IMR-90 (cell line): ENCODE measurements at regions not wholly inside any gene's neighbourhood (a gene's known extent, or its start where the extent isn't known, plus 50 kb on each side); places are given as distances from the start of the nearest gene placed in this dataset.

Experiments used
- ATAC-seq: fragments of 200-7000 bp; cut with Tn5 transposase; 2 replicates; pipeline ENCODE4 v1.9.1; 2020; ENCODE audit warnings: low read depth, mild to moderate bottlenecking, moderate library complexity
- BruUV-seq: library from RNA; stranded (reverse); fragments of 400-500 nt; replicated peaks from 2 replicates; lab custom pipeline; 2021; lab: Mats Ljungman, UMichigan
- CTCF ChIA-PET: fragments of 300-600 bp; formaldehyde crosslinking; extraction: SDS; loops from one replicate; lab custom pipeline; 2021; ENCODE audit warnings: antibody characterized with exemption; lab: Yijun Ruan, JAX
- POLR2A ChIA-PET: fragments of 300-600 bp; sonication (Branson Sonifier 250); formaldehyde crosslinking; loops from one replicate; lab custom pipeline; 2022; ENCODE audit warnings: antibody characterized with exemption; ENCODE audit not compliant: unreplicated experiment; lab: Charles Lee
- DNase-seq: peaks from one replicate; pipeline ENCODE4 v3.0.0; 2013
- H2AFZ ChIP-seq: replicated peaks from 2 replicates; pipeline ENCODE3; 2013; ENCODE audit warnings: low read length, mild to moderate bottlenecking; ENCODE audit not compliant: poor library complexity
- H2AK5ac ChIP-seq: 2 replicates; pipeline ENCODE4 v1.6.1; 2013; ENCODE audit warnings: low read depth, low read length, inconsistent platforms
- H2AK9ac ChIP-seq: replicated peaks from 2 replicates; pipeline ENCODE3; 2013; ENCODE audit warnings: mild to moderate bottlenecking, low read depth, low read length, moderate library complexity; ENCODE audit not compliant: poor library complexity
- H2BK120ac ChIP-seq: 2 replicates; pipeline ENCODE4 v1.6.1; 2013; ENCODE audit warnings: low read depth, low read length, inconsistent platforms
- H2BK15ac ChIP-seq: 3 replicates; pipeline ENCODE4 v1.6.1; 2013; ENCODE audit warnings: low read depth, low read length, inconsistent platforms
- H2BK20ac ChIP-seq: 2 replicates; pipeline ENCODE4 v1.6.1; 2013; ENCODE audit warnings: low read depth, mild to moderate bottlenecking, inconsistent platforms, low read length, moderate library complexity
- H2BK5ac ChIP-seq: 2 replicates; pipeline ENCODE4 v1.6.1; 2013; ENCODE audit warnings: mild to moderate bottlenecking, low read depth, low read length, inconsistent platforms; ENCODE audit not compliant: poor library complexity, severe bottlenecking
- H3K14ac ChIP-seq: replicated peaks from 2 replicates; pipeline ENCODE4 v1.6.1; 2013; ENCODE audit warnings: low read depth, low read length, inconsistent platforms
- H3K18ac ChIP-seq: 2 replicates; pipeline ENCODE4 v1.6.1; 2013; ENCODE audit warnings: low read depth, low read length, control low read depth
- H3K23ac ChIP-seq: 2 replicates; pipeline ENCODE4 v1.6.1; 2013; ENCODE audit warnings: low read depth, low read length, inconsistent platforms
- H3K27ac ChIP-seq: 2 replicates; pipeline ENCODE4 v1.5.1; 2013; ENCODE audit warnings: mild to moderate bottlenecking, control low read depth, low read length; ENCODE audit not compliant: insufficient read depth
- H3K27me3 ChIP-seq: 2 replicates; pipeline ENCODE4 v1.6.1; 2013; ENCODE audit warnings: low read length; ENCODE audit not compliant: control insufficient read depth, insufficient read depth
- H3K36me3 ChIP-seq: 2 replicates; pipeline ENCODE4 v1.6.1; 2013; ENCODE audit warnings: low read length, mixed read lengths; ENCODE audit not compliant: control insufficient read depth, insufficient read depth
- H3K4ac ChIP-seq: 2 replicates; pipeline ENCODE4 v1.6.1; 2013; ENCODE audit warnings: low read depth, low read length, inconsistent platforms
- H3K4me1 ChIP-seq: 2 replicates; pipeline ENCODE4 v1.6.1; 2013; ENCODE audit warnings: low read length, mixed read lengths; ENCODE audit not compliant: control insufficient read depth, insufficient read depth
- H3K4me2 ChIP-seq: 2 replicates; pipeline ENCODE4 v1.6.1; 2013; ENCODE audit warnings: low read depth, mild to moderate bottlenecking, control low read depth, low read length, moderate library complexity
- H3K4me3 ChIP-seq: 2 replicates; pipeline ENCODE4 v1.5.1; 2013; ENCODE audit warnings: low read depth, mild to moderate bottlenecking, control low read depth, low read length, moderate library complexity; ENCODE audit not compliant: insufficient read depth
- H3K56ac ChIP-seq: 2 replicates; pipeline ENCODE4 v1.6.1; 2013; ENCODE audit warnings: low read length, inconsistent platforms; ENCODE audit not compliant: insufficient read depth; ENCODE audit errors: extremely low read depth
- H3K79me1 ChIP-seq, 2 experiments: 2 replicates each; pipeline ENCODE4 v1.6.1; 2013; ENCODE audit warnings: low read length in 2 of 2, inconsistent platforms in 1 of 2, low read depth in 1 of 2
- H3K9ac ChIP-seq: 2 replicates; pipeline ENCODE4 v1.6.1; 2013; ENCODE audit warnings: low read depth, low read length, control low read depth
- H3K9me1 ChIP-seq: 2 replicates; pipeline ENCODE4 v1.6.1; 2013; ENCODE audit warnings: low read length, inconsistent platforms; ENCODE audit not compliant: insufficient read depth
- H3K9me3 ChIP-seq: 2 replicates; pipeline ENCODE4 v1.6.1; 2013; ENCODE audit warnings: low read length; ENCODE audit not compliant: control insufficient read depth, insufficient read depth
- H4K20me1 ChIP-seq: 2 replicates; pipeline ENCODE4 v1.6.1; 2013; ENCODE audit warnings: low read length, inconsistent platforms; ENCODE audit not compliant: insufficient read depth
- H4K5ac ChIP-seq: 2 replicates; pipeline ENCODE4 v1.6.1; 2013; ENCODE audit warnings: mild to moderate bottlenecking, low read depth, low read length, control low read depth
- H4K8ac ChIP-seq, 2 experiments: 2 replicates each; pipeline ENCODE4 v1.6.1; 2013; ENCODE audit warnings: low read depth in 2 of 2, low read length in 2 of 2, control low read depth in 1 of 2, inconsistent platforms in 1 of 2
- H4K91ac ChIP-seq: 2 replicates; pipeline ENCODE4 v1.6.1; 2013; ENCODE audit warnings: low read depth, low read length, inconsistent platforms; ENCODE audit not compliant: insufficient read depth
- BHLHE40 ChIP-seq: fragments of 150-350 bp; IDR thresholded peaks from 2 replicates; pipeline ENCODE4 v1.6.1; 2016; ENCODE audit warnings: mild to moderate bottlenecking, low read depth, low read length
- WGBS, 2 experiments: methylation state at CpG; one replicate each; pipeline versions ENCODE4 v1.1.5 to v1.1.7; 2013; ENCODE audit warnings: missing lambda C conversion rate in 2 of 2; ENCODE audit not compliant: insufficient read length in 1 of 2; ENCODE audit errors: extremely low coverage in 2 of 2; 5-methylcytosine and 5-hydroxymethylcytosine counted together
- dilution Hi-C: fragments of 300-500 bp; cut with HindIII; formaldehyde crosslinking; loops from one replicate; pipeline ENCODE4 v1.14.3; 2018; ENCODE audit warnings: low sequenced_read_pairs; ENCODE audit not compliant: unreplicated experiment
- in situ Hi-C: fragments of 300-500 bp; cut with MboI; formaldehyde crosslinking; loops from 3 replicates; pipeline ENCODE4 v1.14.3; 2019; ENCODE audit warnings: low sequenced_read_pairs, inconsistent platforms, mixed read lengths
- intact Hi-C: fragments of 100-400 bp; cut with micrococcal nuclease; formaldehyde crosslinking; loops from 2 replicates; pipeline ENCODE4 v1.10.0; 2022

GRCh38 chr2:118502106-118502505 lies 345.3 kb downstream of the EN1 start:
- BruUV-seq = no TSS peak
- H3K9me3 ChIP-seq = no peaks in the 10 kb centered on the region
- no peak overlapping the region for H2BK20ac ChIP-seq
- no peaks in the 10 kb centered on the region for H3K4me1 ChIP-seq
- H3K4ac ChIP-seq = no peak overlapping the region
- no peak overlapping the region for H2AK9ac ChIP-seq
- H2AK5ac ChIP-seq = no peak overlapping the region
- H2BK15ac ChIP-seq = no peak overlapping the region
- intact Hi-C loops = no loop called here
- no peak overlapping the region for H4K91ac ChIP-seq
- H3K9ac ChIP-seq = no peak overlapping the region
- in situ Hi-C loops = no loop called here
- H3K56ac ChIP-seq = no peak overlapping the region
- dilution Hi-C loops = no loop called here
- CTCF ChIA-PET = no interaction called here
- H3K79me1 ChIP-seq = no peaks in the 10 kb centered on the region
- H3K27ac ChIP-seq = no peak overlapping the region
- H3K4me2 ChIP-seq = no peak overlapping the region
- no peaks in the 10 kb centered on the region for H3K36me3 ChIP-seq
- no peak for ATAC-seq
- H3K27me3 ChIP-seq = no peaks in the 10 kb centered on the region
- POLR2A ChIA-PET = no interaction called here
- no peak overlapping the region for H4K5ac ChIP-seq
- no peak for DNase-seq
- no peaks in the 10 kb centered on the region for H4K20me1 ChIP-seq
- WGBS, 2 experiments = no CpG with 5 or more reads among the region's 2 CpGs
- no peak overlapping the region for H3K23ac ChIP-seq
- no peak overlapping the region for H3K14ac ChIP-seq
- no peak overlapping the region for H2BK120ac ChIP-seq
- no peaks in the 10 kb centered on the region for H3K9me1 ChIP-seq
- H3K4me3 ChIP-seq = no peak overlapping the region
- H2BK5ac ChIP-seq = no peak overlapping the region
- no peak overlapping the region for H4K8ac ChIP-seq
- no peak overlapping the region for H2AFZ ChIP-seq
- no peak for TF ChIP-seq BHLHE40
- no peak overlapping the region for H3K18ac ChIP-seq
